HEK293 (cell line): ENCODE measurements at regions not wholly inside any gene's neighbourhood (a gene's known extent, or its start where the extent isn't known, plus 50 kb on each side); places are given as distances from the start of the nearest gene placed in this dataset.

Experiments
- CTCF ChIA-PET: fragments of 350-600 bp; formaldehyde crosslinking; extraction: SDS; loops from one replicate; lab custom pipeline; 2021; ENCODE audit warnings: antibody characterized with exemption; lab: Yijun Ruan, JAX
- POLR2A ChIA-PET: fragments of 300-600 bp; formaldehyde crosslinking; extraction: SDS; loops from one replicate; lab custom pipeline; 2020; ENCODE audit warnings: antibody characterized with exemption, inconsistent platforms; lab: Yijun Ruan, JAX
- H3K27ac ChIP-seq: fragments of 200-500 bp; sonication (Bioruptor generic); 2 replicates; pipeline ENCODE4 v1.5.1; 2014; ENCODE audit warnings: low read depth, low read length, control low read depth, inconsistent platforms; ENCODE audit errors: extremely low read depth
- H3K36me3 ChIP-seq, 2 experiments: fragments of 200-500 bp in 1 of 2; sonication (Bioruptor generic) in 1 of 2; 1 replicate in 1 of 2; 2 replicates in 1 of 2; pipeline ENCODE4 v1.5.1; 2014 to 2017; ENCODE audit warnings: inconsistent platforms in 2 of 2, low read length in 2 of 2; ENCODE audit not compliant: control insufficient read depth in 2 of 2, insufficient read depth in 1 of 2
- H3K4me1 ChIP-seq: fragments of 200-500 bp; sonication (Bioruptor generic); 2 replicates; pipeline ENCODE4 v1.5.1; 2014; ENCODE audit warnings: mild to moderate bottlenecking, low read length, inconsistent platforms; ENCODE audit not compliant: control insufficient read depth, insufficient read depth
- H3K4me3 ChIP-seq: 2 replicates; pipeline ENCODE4 v1.5.1; 2011; ENCODE audit warnings: low read depth, mild to moderate bottlenecking, control low read depth, low read length, moderate library complexity
- H3K9me3 ChIP-seq: fragments of 200-500 bp; sonication (Bioruptor generic); 2 replicates; pipeline ENCODE4 v1.5.1; 2014; ENCODE audit warnings: low read depth, low read length, inconsistent platforms; ENCODE audit not compliant: control insufficient read depth, insufficient read depth
- EGR2 ChIP-seq: fragments of 450-650 bp; formaldehyde crosslinking; IDR thresholded peaks from 2 replicates; pipeline ENCODE4 v1.5.1; 2016; ENCODE audit warnings: low read depth, missing biosample characterization, missing genetic modification characterization
- FEZF1 ChIP-seq: fragments of 450-650 bp; formaldehyde crosslinking; IDR thresholded peaks from 2 replicates; pipeline ENCODE4 v1.5.1; 2016; ENCODE audit warnings: missing biosample characterization, missing genetic modification characterization
- KLF16 ChIP-seq: fragments of 450-650 bp; formaldehyde crosslinking; IDR thresholded peaks from 2 replicates; pipeline ENCODE4 v1.5.1; 2017; ENCODE audit warnings: missing biosample characterization, missing genetic modification characterization
- KLF7 ChIP-seq: fragments of 450-650 bp; formaldehyde crosslinking; IDR thresholded peaks from 2 replicates; pipeline ENCODE4 v1.5.1; 2016; ENCODE audit warnings: missing biosample characterization, missing genetic modification characterization, borderline replicate concordance
- MEIS1 ChIP-seq: sonication (generic); formaldehyde crosslinking; IDR thresholded peaks from 2 replicates; pipeline ENCODE4 v1.8.1; 2022; ENCODE audit warnings: missing genetic modification reagents, mild to moderate bottlenecking, borderline replicate concordance
- OSR2 ChIP-seq: fragments of 450-650 bp; formaldehyde crosslinking; IDR thresholded peaks from 2 replicates; pipeline ENCODE4 v1.5.1; 2016; ENCODE audit warnings: missing biosample characterization, missing genetic modification characterization
- PRDM1 ChIP-seq: fragments of 450-650 bp; formaldehyde crosslinking; IDR thresholded peaks from 2 replicates; pipeline ENCODE4; 2016; ENCODE audit warnings: missing biosample characterization, missing genetic modification characterization
- SP3 ChIP-seq: fragments of 450-650 bp; formaldehyde crosslinking; IDR thresholded peaks from 2 replicates; pipeline ENCODE4 v1.5.1; 2016; ENCODE audit warnings: missing biosample characterization, missing genetic modification characterization
- SP7 ChIP-seq: fragments of 450-650 bp; formaldehyde crosslinking; IDR thresholded peaks from 2 replicates; pipeline ENCODE4 v1.5.1; 2016; ENCODE audit warnings: missing biosample characterization, missing genetic modification characterization
- ZFP3 ChIP-seq: fragments of 450-650 bp; formaldehyde crosslinking; IDR thresholded peaks from 2 replicates; pipeline ENCODE4 v1.5.1; 2016; ENCODE audit warnings: low read depth, missing biosample characterization, missing genetic modification characterization
- ZNF114 ChIP-seq: fragments of 450-650 bp; formaldehyde crosslinking; IDR thresholded peaks from 2 replicates; pipeline ENCODE4 v1.5.0; 2017; ENCODE audit warnings: missing biosample characterization, missing genetic modification characterization
- ZNF175 ChIP-seq: fragments of 450-650 bp; formaldehyde crosslinking; IDR thresholded peaks from 2 replicates; pipeline ENCODE4 v1.5.1; 2016; ENCODE audit warnings: missing biosample characterization, missing genetic modification characterization
- ZNF202 ChIP-seq: fragments of 450-650 bp; formaldehyde crosslinking; IDR thresholded peaks from 2 replicates; pipeline ENCODE4 v1.5.1; 2016; ENCODE audit warnings: missing biosample characterization, missing genetic modification characterization, borderline replicate concordance
- ZNF23 ChIP-seq: fragments of 450-650 bp; formaldehyde crosslinking; IDR thresholded peaks from 2 replicates; pipeline ENCODE4 v1.5.1; 2016; ENCODE audit warnings: missing biosample characterization, missing genetic modification characterization, borderline replicate concordance
- ZNF302 ChIP-seq: fragments of 450-650 bp; formaldehyde crosslinking; IDR thresholded peaks from 2 replicates; pipeline ENCODE4 v1.5.1; 2016; ENCODE audit warnings: missing biosample characterization, missing genetic modification characterization, low read depth
- ZNF311 ChIP-seq: fragments of 450-650 bp; formaldehyde crosslinking; IDR thresholded peaks from 2 replicates; pipeline ENCODE4 v1.5.1; 2017; ENCODE audit warnings: missing biosample characterization, missing genetic modification characterization, borderline replicate concordance
- ZNF354C ChIP-seq: fragments of 450-650 bp; formaldehyde crosslinking; IDR thresholded peaks from 2 replicates; pipeline ENCODE4 v1.5.1; 2016; ENCODE audit warnings: missing biosample characterization, missing genetic modification characterization, low read depth, borderline replicate concordance
- ZNF404 ChIP-seq: fragments of 450-650 bp; formaldehyde crosslinking; IDR thresholded peaks from 2 replicates; pipeline ENCODE4 v1.5.1; 2017; ENCODE audit warnings: missing biosample characterization, missing genetic modification characterization
- ZNF426 ChIP-seq: fragments of 450-650 bp; formaldehyde crosslinking; IDR thresholded peaks from 2 replicates; pipeline ENCODE4 v1.5.1; 2017; ENCODE audit warnings: missing biosample characterization, missing genetic modification characterization, mild to moderate bottlenecking, inconsistent platforms, moderate library complexity
- ZNF544 ChIP-seq: fragments of 450-650 bp; formaldehyde crosslinking; IDR thresholded peaks from 2 replicates; pipeline ENCODE4 v1.5.0; 2017; ENCODE audit warnings: missing biosample characterization, missing genetic modification characterization
- ZNF626 ChIP-seq: fragments of 450-650 bp; sonication (Bioruptor Pico); formaldehyde crosslinking; IDR thresholded peaks from 2 replicates; pipeline ENCODE4 v1.5.1; 2018; ENCODE audit warnings: missing biosample characterization, missing genetic modification characterization, inconsistent platforms
- ZNF670 ChIP-seq: fragments of 450-650 bp; formaldehyde crosslinking; IDR thresholded peaks from 2 replicates; pipeline ENCODE4 v1.5.1; 2016; ENCODE audit warnings: missing biosample characterization, missing genetic modification characterization, low read depth
- ZNF677 ChIP-seq: fragments of 450-650 bp; IDR thresholded peaks from 2 replicates; pipeline ENCODE4 v1.5.0; 2018; ENCODE audit warnings: missing biosample characterization, mild to moderate bottlenecking, missing genetic modification characterization, moderate library complexity
- ZNF701 ChIP-seq: fragments of 450-650 bp; formaldehyde crosslinking; IDR thresholded peaks from 2 replicates; pipeline ENCODE4 v1.5.1; 2016; ENCODE audit warnings: missing biosample characterization, missing genetic modification characterization
- ZNF76 ChIP-seq: fragments of 450-650 bp; formaldehyde crosslinking; IDR thresholded peaks from 2 replicates; pipeline ENCODE4; 2016; ENCODE audit warnings: low read depth, missing biosample characterization, missing genetic modification characterization, borderline replicate concordance
- ZNF792 ChIP-seq: fragments of 450-650 bp; formaldehyde crosslinking; IDR thresholded peaks from 2 replicates; pipeline ENCODE4 v1.5.1; 2016; ENCODE audit warnings: missing biosample characterization, missing genetic modification characterization
- ZSCAN30 ChIP-seq: fragments of 450-650 bp; IDR thresholded peaks from 2 replicates; pipeline ENCODE4 v1.5.1; 2018; ENCODE audit warnings: missing biosample characterization, mild to moderate bottlenecking, missing genetic modification characterization, moderate library complexity
- TF ChIP-seq, protein P1 (sequence below): fragments of 450-650 bp; formaldehyde crosslinking; IDR thresholded peaks from 2 replicates; pipeline ENCODE4 v1.5.1; 2016; ENCODE audit warnings: missing biosample characterization, missing genetic modification characterization
- TF ChIP-seq, protein P2 (sequence below): fragments of 450-650 bp; formaldehyde crosslinking; IDR thresholded peaks from 2 replicates; pipeline ENCODE4 v1.5.1; 2017; ENCODE audit warnings: missing biosample characterization, missing genetic modification characterization

DNA sequence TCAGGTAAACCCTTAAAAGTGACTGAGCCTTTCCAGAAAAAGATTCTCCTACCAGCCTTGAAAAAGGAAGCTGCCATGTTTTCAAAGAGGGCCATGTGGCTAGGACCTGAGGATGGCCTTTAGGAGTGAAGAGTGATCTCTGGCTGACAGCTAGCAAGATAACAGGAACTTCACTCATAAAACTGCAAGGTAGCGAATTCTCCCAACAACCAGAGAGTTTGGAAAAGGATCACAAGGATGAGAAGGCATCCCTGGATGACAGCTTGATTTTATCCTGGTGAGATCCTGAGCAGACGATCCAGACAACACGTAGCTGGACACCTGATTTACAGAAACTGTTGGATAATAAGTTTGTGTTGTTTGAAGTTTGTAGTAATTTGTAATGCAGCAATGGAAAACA lies 115.6 kb upstream of the FBXO33 start:
- Histone ChIP-seq H3K27ac (no peak overlapping the region), H3K4me3 (no peak overlapping the region), H3K9me3 (no peaks in the 10 kb centered on the region), H3K4me1 (no peaks in the 10 kb centered on the region), H3K36me3 (no peaks in the 10 kb centered on the region)
- ChIA-PET CTCF (no interaction called here), POLR2A (no interaction called here)
- TF ChIP-seq ZNF404 (tag by site-specific recombination) (no peak), ZNF114 (tag by site-specific recombination) (no peak), ZNF302 (tag by site-specific recombination) (no peak), ZFP3 (tag by site-specific recombination) (no peak), ZSCAN30 (no peak), ZNF701 (tag by site-specific recombination) (no peak), ZNF202 (tag by site-specific recombination) (no peak), PRDM1 (tag by site-specific recombination) (no peak), MEIS1 (CRISPR knock-in tag) (no peak), ZNF670 (no peak), ZNF175 (tag by site-specific recombination) (no peak), ZNF23 (tag by site-specific recombination) (no peak), ZNF354C (tag by site-specific recombination) (no peak), KLF16 (no peak), ZNF792 (tag by site-specific recombination) (no peak)

DNA sequence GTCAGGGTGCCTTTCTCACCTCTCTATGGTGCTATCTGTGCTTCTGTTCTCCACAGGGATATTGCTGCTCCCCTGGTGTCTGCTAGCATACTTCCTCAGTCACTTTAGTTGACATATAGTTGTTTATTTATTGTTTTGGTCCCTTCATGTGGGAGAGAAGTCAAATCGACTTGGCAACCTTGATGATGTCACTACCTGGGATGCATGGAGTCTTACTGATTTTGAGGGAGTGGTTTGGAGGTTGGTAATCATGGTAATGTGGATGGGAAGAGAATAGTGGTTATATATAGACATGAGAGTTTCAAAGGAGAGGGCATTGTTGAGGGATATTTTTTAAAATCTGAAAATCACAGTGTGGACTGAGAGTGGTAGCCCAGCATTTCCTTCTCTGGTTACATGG lies 73.6 kb upstream of the FBXO33 start:
- Histone ChIP-seq H3K9me3 (no peaks in the 10 kb centered on the region), H3K36me3 (no peaks in the 10 kb centered on the region), H3K27ac (no peak overlapping the region), H3K4me1 (no peaks in the 10 kb centered on the region), H3K4me3 (no peak overlapping the region)
- CTCF ChIA-PET = no interaction called here
- TF ChIP-seq, protein P1, sequence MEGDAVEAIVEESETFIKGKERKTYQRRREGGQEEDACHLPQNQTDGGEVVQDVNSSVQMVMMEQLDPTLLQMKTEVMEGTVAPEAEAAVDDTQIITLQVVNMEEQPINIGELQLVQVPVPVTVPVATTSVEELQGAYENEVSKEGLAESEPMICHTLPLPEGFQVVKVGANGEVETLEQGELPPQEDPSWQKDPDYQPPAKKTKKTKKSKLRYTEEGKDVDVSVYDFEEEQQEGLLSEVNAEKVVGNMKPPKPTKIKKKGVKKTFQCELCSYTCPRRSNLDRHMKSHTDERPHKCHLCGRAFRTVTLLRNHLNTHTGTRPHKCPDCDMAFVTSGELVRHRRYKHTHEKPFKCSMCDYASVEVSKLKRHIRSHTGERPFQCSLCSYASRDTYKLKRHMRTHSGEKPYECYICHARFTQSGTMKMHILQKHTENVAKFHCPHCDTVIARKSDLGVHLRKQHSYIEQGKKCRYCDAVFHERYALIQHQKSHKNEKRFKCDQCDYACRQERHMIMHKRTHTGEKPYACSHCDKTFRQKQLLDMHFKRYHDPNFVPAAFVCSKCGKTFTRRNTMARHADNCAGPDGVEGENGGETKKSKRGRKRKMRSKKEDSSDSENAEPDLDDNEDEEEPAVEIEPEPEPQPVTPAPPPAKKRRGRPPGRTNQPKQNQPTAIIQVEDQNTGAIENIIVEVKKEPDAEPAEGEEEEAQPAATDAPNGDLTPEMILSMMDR (tag by site-specific recombination) = no peak
- no peak for TF ChIP-seq SP3 (tag by site-specific recombination)
- no peak for TF ChIP-seq SP7 (tag by site-specific recombination)
- no peak for TF ChIP-seq ZNF677 (tag by site-specific recombination)
- POLR2A ChIA-PET = no interaction called here

DNA sequence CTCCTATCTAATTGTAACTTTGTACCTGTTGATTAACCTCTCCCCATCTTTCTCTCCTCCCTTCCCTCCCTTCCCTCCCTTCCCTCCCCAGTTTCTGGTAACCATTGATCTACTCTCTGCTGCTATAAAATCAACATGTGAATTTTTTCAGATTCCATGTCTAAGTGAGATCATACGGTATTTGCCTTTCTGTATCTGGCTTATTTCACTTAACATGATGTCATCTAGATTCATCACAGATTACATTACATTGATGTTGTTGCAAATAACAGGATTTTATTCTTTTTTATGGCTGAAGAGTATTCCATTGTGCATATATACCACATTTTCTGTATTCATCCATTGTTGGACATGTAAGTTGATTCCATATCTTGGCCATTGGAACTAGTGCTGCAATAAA lies 68.0 kb upstream of the FBXO33 start:
- Histone ChIP-seq H3K27ac (no peak overlapping the region), H3K36me3 (no peaks in the 10 kb centered on the region), H3K4me3 (no peak overlapping the region), H3K4me1 (no peaks in the 10 kb centered on the region), H3K9me3 (no peaks in the 10 kb centered on the region)
- TF ChIP-seq EGR2 (tag by site-specific recombination) = no peak
- POLR2A ChIA-PET = no interaction called here
- CTCF ChIA-PET = no interaction called here

DNA sequence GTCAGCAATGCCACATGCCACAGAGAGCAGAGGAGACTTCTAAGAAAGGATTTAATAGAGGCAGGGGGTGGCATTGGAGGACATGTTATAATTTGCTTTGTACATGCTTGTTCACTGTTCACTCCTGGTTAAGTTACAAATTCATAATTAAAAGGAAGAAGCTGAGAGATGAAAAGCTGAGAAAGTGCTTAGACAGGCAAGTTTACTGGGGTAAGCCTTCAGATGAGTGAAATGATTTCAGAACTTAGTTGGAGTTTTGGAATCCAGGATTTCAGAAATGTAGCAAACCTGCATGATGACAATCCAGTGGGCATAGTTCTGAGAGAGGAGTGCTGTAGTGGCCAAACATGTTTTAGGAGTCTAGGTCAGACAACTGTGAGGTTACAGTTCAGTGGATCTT lies 67.3 kb upstream of the FBXO33 start:
- Histone ChIP-seq H3K36me3 (no peaks in the 10 kb centered on the region), H3K27ac (no peak overlapping the region), H3K4me1 (no peaks in the 10 kb centered on the region), H3K4me3 (no peak overlapping the region), H3K9me3 (no peaks in the 10 kb centered on the region)
- CTCF ChIA-PET = no interaction called here
- POLR2A ChIA-PET = no interaction called here
- TF ChIP-seq ZNF626 (no peak), ZNF426 (tag by site-specific recombination) (no peak), OSR2 (tag by site-specific recombination) (no peak), ZNF311 (tag by site-specific recombination) (no peak), KLF7 (no peak), ZNF76 (tag by site-specific recombination) (no peak), ZNF544 (tag by site-specific recombination) (no peak), FEZF1 (tag by site-specific recombination) (no peak)
- TF ChIP-seq, protein P2, sequence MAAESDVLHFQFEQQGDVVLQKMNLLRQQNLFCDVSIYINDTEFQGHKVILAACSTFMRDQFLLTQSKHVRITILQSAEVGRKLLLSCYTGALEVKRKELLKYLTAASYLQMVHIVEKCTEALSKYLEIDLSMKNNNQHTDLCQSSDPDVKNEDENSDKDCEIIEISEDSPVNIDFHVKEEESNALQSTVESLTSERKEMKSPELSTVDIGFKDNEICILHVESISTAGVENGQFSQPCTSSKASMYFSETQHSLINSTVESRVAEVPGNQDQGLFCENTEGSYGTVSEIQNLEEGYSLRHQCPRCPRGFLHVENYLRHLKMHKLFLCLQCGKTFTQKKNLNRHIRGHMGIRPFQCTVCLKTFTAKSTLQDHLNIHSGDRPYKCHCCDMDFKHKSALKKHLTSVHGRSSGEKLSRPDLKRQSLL (tag by site-specific recombination) = no peak
